PC-3 (cell line): ENCODE measurements at regions not wholly inside any gene's neighbourhood (a gene's known extent, or its start where the extent isn't known, plus 50 kb on each side); places are given as distances from the start of the nearest gene placed in this dataset.
"Not testable (repeated sequence)": the region's sequence is repeated elsewhere in the genome, so short reads cannot be mapped to it uniquely, and the experiment has no call there.

Experiments
- ATAC-seq: fragments of 200-7000 bp; cut with Tn5 transposase; 2 replicates; pipeline ENCODE4 v1.9.1; 2020; ENCODE audit warnings: mild to moderate bottlenecking, moderate library complexity
- BruUV-seq: library from RNA; stranded (reverse); fragments of 400-500 nt; replicated peaks from 2 replicates; lab custom pipeline; 2021; lab: Mats Ljungman, UMichigan
- CTCF ChIA-PET: fragments of 300-600 bp; sonication (Branson Sonifier 250); formaldehyde crosslinking; loops from one replicate; lab custom pipeline; 2022; ENCODE audit warnings: antibody characterized with exemption; lab: Charles Lee
- POLR2A ChIA-PET: fragments of 300-600 bp; sonication (Branson Sonifier 250); formaldehyde crosslinking; loops from one replicate; lab custom pipeline; 2022; ENCODE audit warnings: antibody characterized with exemption; ENCODE audit not compliant: unreplicated experiment; lab: Charles Lee
- DNase-seq: peaks from one replicate; pipeline ENCODE4 v3.0.0-alpha.2; 2015
- H2AFZ ChIP-seq: fragments of 300-600 bp; sonication (generic); 2 replicates; pipeline ENCODE4 v1.6.0; 2016; ENCODE audit warnings: antibody characterized with exemption, low read length
- H3F3A ChIP-seq: fragments of 300-600 bp; sonication (generic); one replicate; pipeline ENCODE4 v1.6.0; 2017; ENCODE audit warnings: antibody characterized with exemption, low read length, control low read depth, mild to moderate bottlenecking; ENCODE audit not compliant: unreplicated experiment
- H3K27ac ChIP-seq: fragments of 300-600 bp; sonication (generic); 2 replicates; pipeline ENCODE4 v1.5.1; 2016; ENCODE audit warnings: mild to moderate bottlenecking, low read length
- H3K27me3 ChIP-seq: fragments of 300-600 bp; sonication (generic); 2 replicates; pipeline ENCODE4 v1.6.1; 2016; ENCODE audit warnings: low read length, mixed read lengths
- H3K36me3 ChIP-seq: fragments of 300-600 bp; sonication (generic); 2 replicates; pipeline ENCODE4 v1.6.1; 2016; ENCODE audit warnings: low read depth, mixed run types, low read length, mixed read lengths
- H3K4me1 ChIP-seq: fragments of 300-600 bp; sonication (generic); 2 replicates; pipeline ENCODE4 v1.5.1; 2016; ENCODE audit warnings: low read length; ENCODE audit not compliant: insufficient read depth
- H3K4me2 ChIP-seq: fragments of 300-600 bp; sonication (generic); 2 replicates; pipeline ENCODE4 v1.6.0; 2016; ENCODE audit warnings: low read length
- H3K4me3 ChIP-seq: fragments of 300-600 bp; sonication (generic); 2 replicates; pipeline ENCODE4 v1.5.1; 2016; ENCODE audit warnings: mild to moderate bottlenecking, low read length, mixed read lengths
- H3K79me2 ChIP-seq: fragments of 300-600 bp; sonication (generic); 2 replicates; pipeline ENCODE4 v1.6.1; 2017; ENCODE audit warnings: low read length, mixed read lengths
- H3K9ac ChIP-seq: fragments of 300-600 bp; sonication (generic); 2 replicates; pipeline ENCODE4 v1.6.0; 2016; ENCODE audit warnings: mild to moderate bottlenecking, low read length
- H3K9me2 ChIP-seq: fragments of 300-600 bp; sonication (generic); replicated peaks from 2 replicates; pipeline ENCODE4 v1.6.1; 2016; ENCODE audit warnings: mixed run types, low read length, mixed read lengths
- H3K9me3 ChIP-seq: fragments of 300-600 bp; sonication (generic); 2 replicates; pipeline ENCODE4 v1.6.1; 2016; ENCODE audit warnings: low read length, mixed read lengths
- H4K20me1 ChIP-seq: fragments of 300-600 bp; sonication (generic); 2 replicates; pipeline ENCODE4 v1.6.1; 2016; ENCODE audit warnings: low read length, mixed read lengths
- EZH2 ChIP-seq: fragments of 300-600 bp; sonication (generic); IDR thresholded peaks from one replicate; pipeline ENCODE4 v1.6.1; 2017; ENCODE audit warnings: antibody characterized with exemption, mild to moderate bottlenecking, low read length; ENCODE audit not compliant: unreplicated experiment
- EZH2phosphoT487 ChIP-seq: fragments of 300-600 bp; sonication (generic); IDR thresholded peaks from 2 replicates; pipeline ENCODE4 v1.6.1; 2018; ENCODE audit warnings: mild to moderate bottlenecking, antibody characterized with exemption, low read length, borderline replicate concordance
- intact Hi-C: fragments of 100-400 bp; cut with micrococcal nuclease; formaldehyde crosslinking; loops from 2 replicates; pipeline ENCODE4 v1.9.0; 2023
- TF ChIP-seq, protein P1 (sequence below): fragments of 300-600 bp; sonication (generic); conservative IDR thresholded peaks from 2 replicates; pipeline ENCODE4 v1.5.1; 2017; ENCODE audit warnings: antibody characterized with exemption, low read depth, mild to moderate bottlenecking, low read length

DNA sequence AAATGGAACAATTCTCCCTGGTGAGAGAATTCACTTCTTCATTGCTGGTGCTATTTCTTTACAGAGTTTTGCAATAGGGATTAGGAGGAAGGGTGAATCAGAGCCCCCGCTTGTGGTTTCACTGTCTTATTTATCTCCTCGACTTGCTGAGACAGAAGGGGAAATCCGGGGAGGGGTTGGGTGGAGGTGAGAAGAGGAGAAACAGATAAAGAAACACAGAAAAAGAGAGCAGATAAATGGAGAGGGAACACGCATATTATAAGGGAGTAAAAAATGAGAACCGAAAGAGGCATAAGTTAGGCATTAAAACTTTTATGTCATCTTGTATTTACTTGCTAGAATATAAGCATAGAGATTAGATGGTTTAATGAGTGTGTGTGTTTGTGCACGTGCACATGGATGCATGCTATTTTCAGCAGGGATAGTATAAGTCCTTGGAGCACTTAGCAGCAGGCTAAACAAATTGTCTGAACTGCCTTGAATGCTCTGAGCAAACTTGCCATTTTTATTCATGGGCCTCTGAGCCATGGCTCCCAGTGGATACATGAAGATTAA is 105.0 kb downstream of the OLIG3 start:
- TF ChIP-seq EZH2 (no peak), EZH2phosphoT487 (no peak)
- TF ChIP-seq, protein P1, sequence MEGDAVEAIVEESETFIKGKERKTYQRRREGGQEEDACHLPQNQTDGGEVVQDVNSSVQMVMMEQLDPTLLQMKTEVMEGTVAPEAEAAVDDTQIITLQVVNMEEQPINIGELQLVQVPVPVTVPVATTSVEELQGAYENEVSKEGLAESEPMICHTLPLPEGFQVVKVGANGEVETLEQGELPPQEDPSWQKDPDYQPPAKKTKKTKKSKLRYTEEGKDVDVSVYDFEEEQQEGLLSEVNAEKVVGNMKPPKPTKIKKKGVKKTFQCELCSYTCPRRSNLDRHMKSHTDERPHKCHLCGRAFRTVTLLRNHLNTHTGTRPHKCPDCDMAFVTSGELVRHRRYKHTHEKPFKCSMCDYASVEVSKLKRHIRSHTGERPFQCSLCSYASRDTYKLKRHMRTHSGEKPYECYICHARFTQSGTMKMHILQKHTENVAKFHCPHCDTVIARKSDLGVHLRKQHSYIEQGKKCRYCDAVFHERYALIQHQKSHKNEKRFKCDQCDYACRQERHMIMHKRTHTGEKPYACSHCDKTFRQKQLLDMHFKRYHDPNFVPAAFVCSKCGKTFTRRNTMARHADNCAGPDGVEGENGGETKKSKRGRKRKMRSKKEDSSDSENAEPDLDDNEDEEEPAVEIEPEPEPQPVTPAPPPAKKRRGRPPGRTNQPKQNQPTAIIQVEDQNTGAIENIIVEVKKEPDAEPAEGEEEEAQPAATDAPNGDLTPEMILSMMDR: no peak
- intact Hi-C loops: no loop called here
- H3K4me2 ChIP-seq: no peak overlapping the region
- H4K20me1 ChIP-seq: no peaks in the 10 kb centered on the region
- H3K27ac ChIP-seq: no peak overlapping the region
- H3K9ac ChIP-seq: no peak overlapping the region
- peak; percentile 9 for DNase-seq
- H3K9me2 ChIP-seq: no peaks in the 10 kb centered on the region
- H2AFZ ChIP-seq: no peak overlapping the region
- H3K36me3 ChIP-seq: no peaks in the 10 kb centered on the region
- H3K9me3 ChIP-seq: no peaks in the 10 kb centered on the region
- ChIA-PET POLR2A (no interaction called here), CTCF (no interaction called here)
- ATAC-seq: no peak
- no peak overlapping the region for H3K4me3 ChIP-seq
- no peaks in the 10 kb centered on the region for H3K79me2 ChIP-seq
- H3F3A ChIP-seq: no peaks in the 10 kb centered on the region
- BruUV-seq: no TSS peak
- H3K27me3 ChIP-seq: peaks cover 21% of the 10 kb centered on the region
- no peaks in the 10 kb centered on the region for H3K4me1 ChIP-seq

DNA sequence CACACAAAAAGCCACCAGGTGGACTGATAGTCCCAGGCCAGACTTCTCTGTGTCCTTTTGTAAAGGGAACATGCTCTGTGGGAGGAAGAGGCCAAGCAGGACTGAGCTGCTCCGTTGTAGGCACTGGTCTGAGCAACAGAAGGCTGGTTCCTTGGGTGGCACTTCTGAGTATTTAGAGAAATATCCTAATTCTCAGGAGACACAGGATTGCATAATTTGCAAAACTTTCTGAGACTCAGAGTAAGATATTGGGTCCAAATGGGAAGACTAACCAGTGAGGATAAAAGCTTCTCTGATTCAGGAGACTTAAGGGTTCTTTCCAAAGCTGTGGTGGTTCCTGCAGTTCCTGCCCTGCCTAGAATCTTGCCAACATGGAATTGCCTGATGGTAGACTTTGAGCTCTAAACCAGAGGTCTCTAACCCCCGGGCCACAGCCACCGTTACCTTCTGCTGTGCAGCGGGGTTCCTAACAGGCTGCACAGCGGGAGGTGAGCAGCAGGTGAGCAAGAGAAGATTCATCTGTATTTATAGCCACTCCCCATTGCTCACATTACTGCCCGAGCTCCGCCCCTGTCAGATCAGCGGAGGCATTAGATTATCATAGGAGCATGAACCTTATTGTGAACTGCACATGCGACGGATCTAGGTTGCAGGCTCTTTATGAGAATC is 107.0 kb downstream of the OLIG3 start:
- ChIA-PET POLR2A (no interaction called here), CTCF (no interaction called here)
- no peak overlapping the region for H3K27ac ChIP-seq
- H3K9me2 ChIP-seq: no peaks in the 10 kb centered on the region
- H4K20me1 ChIP-seq: no peaks in the 10 kb centered on the region
- no peak for ATAC-seq
- H3K4me3 ChIP-seq: no peak overlapping the region
- DNase-seq: peak; percentile 9
- H3K4me2 ChIP-seq: no peak overlapping the region
- intact Hi-C loops: no loop called here
- H3K9ac ChIP-seq: no peak overlapping the region
- TF ChIP-seq EZH2phosphoT487: no peak
- no peak for TF ChIP-seq EZH2
- H2AFZ ChIP-seq: no peak overlapping the region
- H3K4me1 ChIP-seq: no peaks in the 10 kb centered on the region
- H3F3A ChIP-seq: no peaks in the 10 kb centered on the region
- BruUV-seq: no TSS peak
- H3K79me2 ChIP-seq: no peaks in the 10 kb centered on the region
- H3K36me3 ChIP-seq: no peaks in the 10 kb centered on the region
- H3K9me3 ChIP-seq: no peaks in the 10 kb centered on the region
- H3K27me3 ChIP-seq: peaks cover 13% of the 10 kb centered on the region; the same call in 1 of the 2 replicates

DNA sequence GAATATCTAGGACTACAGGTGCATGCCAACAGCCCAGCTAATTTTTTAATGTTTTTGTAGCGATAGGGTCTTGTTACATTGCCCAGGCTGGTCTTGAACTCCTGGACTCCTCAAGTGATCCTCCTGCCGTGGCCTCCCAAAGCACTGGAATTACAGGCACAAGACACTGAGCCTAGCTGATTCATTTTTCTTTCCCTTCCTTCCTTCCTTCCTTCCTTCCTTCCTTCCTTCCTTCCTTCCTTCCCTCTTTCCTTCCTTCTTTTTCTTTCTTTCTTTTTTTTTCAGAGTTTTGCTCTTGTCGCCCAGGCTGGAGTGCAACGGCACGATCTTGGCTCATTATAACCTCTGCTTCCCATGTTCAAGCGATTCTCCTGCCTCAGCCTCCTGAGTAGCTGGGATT is 110.9 kb downstream of the OLIG3 start:
- H2AFZ ChIP-seq, H3F3A ChIP-seq, H3K9me2 ChIP-seq, H3K79me2 ChIP-seq, POLR2A ChIA-PET, BruUV-seq, H3K4me1 ChIP-seq, intact Hi-C loops, H3K4me3 ChIP-seq, H3K27me3 ChIP-seq, H3K9ac ChIP-seq, H3K9me3 ChIP-seq, CTCF ChIA-PET, ATAC-seq, H3K36me3 ChIP-seq, H3K27ac ChIP-seq, H4K20me1 ChIP-seq, DNase-seq, H3K4me2 ChIP-seq: not testable (repeated sequence)

DNA sequence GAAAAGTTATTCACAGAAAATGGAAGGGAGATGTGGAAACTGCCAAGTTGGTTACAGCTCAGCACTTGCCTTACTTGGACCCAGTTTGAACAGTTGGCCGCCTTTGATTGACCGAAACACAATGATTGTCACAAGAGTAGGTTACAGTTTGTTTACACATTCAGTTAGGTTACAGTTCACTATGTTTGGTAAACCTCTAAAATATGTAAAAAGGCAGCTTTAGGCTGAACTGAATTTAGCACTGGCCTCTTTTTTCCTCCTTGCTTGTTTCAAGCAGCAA is 116.2 kb downstream of the OLIG3 start:
- H3K27me3 ChIP-seq: no peaks in the 10 kb centered on the region
- no peaks in the 10 kb centered on the region for H3K9me2 ChIP-seq
- BruUV-seq: no TSS peak
- no peak overlapping the region for H3K9ac ChIP-seq
- H3K27ac ChIP-seq: no peak overlapping the region
- H3K4me3 ChIP-seq: no peak overlapping the region
- no peaks in the 10 kb centered on the region for H3F3A ChIP-seq
- H2AFZ ChIP-seq: no peak overlapping the region
- no peaks in the 10 kb centered on the region for H4K20me1 ChIP-seq
- H3K4me1 ChIP-seq: peaks cover 5% of the 10 kb centered on the region
- H3K9me3 ChIP-seq: no peaks in the 10 kb centered on the region
- no peak for DNase-seq
- intact Hi-C loops: no loop called here
- TF ChIP-seq EZH2phosphoT487 (no peak), EZH2 (no peak)
- H3K79me2 ChIP-seq: no peaks in the 10 kb centered on the region
- no peak overlapping the region for H3K4me2 ChIP-seq
- POLR2A ChIA-PET: no interaction called here
- CTCF ChIA-PET: no interaction called here
- ATAC-seq: no peak
- no peaks in the 10 kb centered on the region for H3K36me3 ChIP-seq
